IMR-90 (cell line): ENCODE measurements at regions not wholly inside any gene's neighbourhood (a gene's known extent, or its start where the extent isn't known, plus 50 kb on each side); places are given as distances from the start of the nearest gene placed in this dataset.

Experiments
- ATAC-seq: fragments of 200-7000 bp; cut with Tn5 transposase; 2 replicates; pipeline ENCODE4 v1.9.1; 2020; ENCODE audit warnings: low read depth, mild to moderate bottlenecking, moderate library complexity
- BruUV-seq: library from RNA; stranded (reverse); fragments of 400-500 nt; replicated peaks from 2 replicates; lab custom pipeline; 2021; lab: Mats Ljungman, UMichigan
- CTCF ChIA-PET: fragments of 300-600 bp; formaldehyde crosslinking; extraction: SDS; loops from one replicate; lab custom pipeline; 2021; ENCODE audit warnings: antibody characterized with exemption; lab: Yijun Ruan, JAX
- POLR2A ChIA-PET: fragments of 300-600 bp; sonication (Branson Sonifier 250); formaldehyde crosslinking; loops from one replicate; lab custom pipeline; 2022; ENCODE audit warnings: antibody characterized with exemption; ENCODE audit not compliant: unreplicated experiment; lab: Charles Lee
- DNase-seq: peaks from one replicate; pipeline ENCODE4 v3.0.0; 2013
- H2AFZ ChIP-seq: replicated peaks from 2 replicates; pipeline ENCODE3; 2013; ENCODE audit warnings: low read length, mild to moderate bottlenecking; ENCODE audit not compliant: poor library complexity
- H2AK5ac ChIP-seq: 2 replicates; pipeline ENCODE4 v1.6.1; 2013; ENCODE audit warnings: low read depth, low read length, inconsistent platforms
- H2AK9ac ChIP-seq: replicated peaks from 2 replicates; pipeline ENCODE3; 2013; ENCODE audit warnings: mild to moderate bottlenecking, low read depth, low read length, moderate library complexity; ENCODE audit not compliant: poor library complexity
- H2BK120ac ChIP-seq: 2 replicates; pipeline ENCODE4 v1.6.1; 2013; ENCODE audit warnings: low read depth, low read length, inconsistent platforms
- H2BK15ac ChIP-seq: 3 replicates; pipeline ENCODE4 v1.6.1; 2013; ENCODE audit warnings: low read depth, low read length, inconsistent platforms
- H2BK20ac ChIP-seq: 2 replicates; pipeline ENCODE4 v1.6.1; 2013; ENCODE audit warnings: low read depth, mild to moderate bottlenecking, inconsistent platforms, low read length, moderate library complexity
- H2BK5ac ChIP-seq: 2 replicates; pipeline ENCODE4 v1.6.1; 2013; ENCODE audit warnings: mild to moderate bottlenecking, low read depth, low read length, inconsistent platforms; ENCODE audit not compliant: poor library complexity, severe bottlenecking
- H3K14ac ChIP-seq: replicated peaks from 2 replicates; pipeline ENCODE4 v1.6.1; 2013; ENCODE audit warnings: low read depth, low read length, inconsistent platforms
- H3K18ac ChIP-seq: 2 replicates; pipeline ENCODE4 v1.6.1; 2013; ENCODE audit warnings: low read depth, low read length, control low read depth
- H3K23ac ChIP-seq: 2 replicates; pipeline ENCODE4 v1.6.1; 2013; ENCODE audit warnings: low read depth, low read length, inconsistent platforms
- H3K27ac ChIP-seq: 2 replicates; pipeline ENCODE4 v1.5.1; 2013; ENCODE audit warnings: mild to moderate bottlenecking, control low read depth, low read length; ENCODE audit not compliant: insufficient read depth
- H3K27me3 ChIP-seq: 2 replicates; pipeline ENCODE4 v1.6.1; 2013; ENCODE audit warnings: low read length; ENCODE audit not compliant: control insufficient read depth, insufficient read depth
- H3K36me3 ChIP-seq: 2 replicates; pipeline ENCODE4 v1.6.1; 2013; ENCODE audit warnings: low read length, mixed read lengths; ENCODE audit not compliant: control insufficient read depth, insufficient read depth
- H3K4ac ChIP-seq: 2 replicates; pipeline ENCODE4 v1.6.1; 2013; ENCODE audit warnings: low read depth, low read length, inconsistent platforms
- H3K4me1 ChIP-seq: 2 replicates; pipeline ENCODE4 v1.6.1; 2013; ENCODE audit warnings: low read length, mixed read lengths; ENCODE audit not compliant: control insufficient read depth, insufficient read depth
- H3K4me2 ChIP-seq: 2 replicates; pipeline ENCODE4 v1.6.1; 2013; ENCODE audit warnings: low read depth, mild to moderate bottlenecking, control low read depth, low read length, moderate library complexity
- H3K4me3 ChIP-seq: 2 replicates; pipeline ENCODE4 v1.5.1; 2013; ENCODE audit warnings: low read depth, mild to moderate bottlenecking, control low read depth, low read length, moderate library complexity; ENCODE audit not compliant: insufficient read depth
- H3K56ac ChIP-seq: 2 replicates; pipeline ENCODE4 v1.6.1; 2013; ENCODE audit warnings: low read length, inconsistent platforms; ENCODE audit not compliant: insufficient read depth; ENCODE audit errors: extremely low read depth
- H3K79me1 ChIP-seq, 2 experiments: 2 replicates each; pipeline ENCODE4 v1.6.1; 2013; ENCODE audit warnings: low read length in 2 of 2, inconsistent platforms in 1 of 2, low read depth in 1 of 2
- H3K9ac ChIP-seq: 2 replicates; pipeline ENCODE4 v1.6.1; 2013; ENCODE audit warnings: low read depth, low read length, control low read depth
- H3K9me1 ChIP-seq: 2 replicates; pipeline ENCODE4 v1.6.1; 2013; ENCODE audit warnings: low read length, inconsistent platforms; ENCODE audit not compliant: insufficient read depth
- H3K9me3 ChIP-seq: 2 replicates; pipeline ENCODE4 v1.6.1; 2013; ENCODE audit warnings: low read length; ENCODE audit not compliant: control insufficient read depth, insufficient read depth
- H4K20me1 ChIP-seq: 2 replicates; pipeline ENCODE4 v1.6.1; 2013; ENCODE audit warnings: low read length, inconsistent platforms; ENCODE audit not compliant: insufficient read depth
- H4K5ac ChIP-seq: 2 replicates; pipeline ENCODE4 v1.6.1; 2013; ENCODE audit warnings: mild to moderate bottlenecking, low read depth, low read length, control low read depth
- H4K8ac ChIP-seq, 2 experiments: 2 replicates each; pipeline ENCODE4 v1.6.1; 2013; ENCODE audit warnings: low read depth in 2 of 2, low read length in 2 of 2, control low read depth in 1 of 2, inconsistent platforms in 1 of 2
- H4K91ac ChIP-seq: 2 replicates; pipeline ENCODE4 v1.6.1; 2013; ENCODE audit warnings: low read depth, low read length, inconsistent platforms; ENCODE audit not compliant: insufficient read depth
- CEBPB ChIP-seq: IDR thresholded peaks from 2 replicates; pipeline ENCODE4 v1.6.1; 2012; ENCODE audit warnings: low read depth, low read length, improper control_type of control experiment
- FOS ChIP-seq: fragments of 150-350 bp; IDR thresholded peaks from 2 replicates; pipeline ENCODE4 v1.6.1; 2016; ENCODE audit warnings: low read depth, low read length
- POLR2A ChIP-seq: IDR thresholded peaks from 2 replicates; pipeline ENCODE4 v1.6.1; 2012; ENCODE audit warnings: mild to moderate bottlenecking, low read depth, low read length
- RAD21 ChIP-seq: IDR thresholded peaks from 2 replicates; pipeline ENCODE4 v1.6.1; 2012; ENCODE audit warnings: low read length, improper control_type of control experiment
- WGBS, 2 experiments: methylation state at CpG; one replicate each; pipeline versions ENCODE4 v1.1.5 to v1.1.7; 2013; ENCODE audit warnings: missing lambda C conversion rate in 2 of 2; ENCODE audit not compliant: insufficient read length in 1 of 2; ENCODE audit errors: extremely low coverage in 2 of 2; 5-methylcytosine and 5-hydroxymethylcytosine counted together
- dilution Hi-C: fragments of 300-500 bp; cut with HindIII; formaldehyde crosslinking; loops from one replicate; pipeline ENCODE4 v1.14.3; 2018; ENCODE audit warnings: low sequenced_read_pairs; ENCODE audit not compliant: unreplicated experiment
- in situ Hi-C: fragments of 300-500 bp; cut with MboI; formaldehyde crosslinking; loops from 3 replicates; pipeline ENCODE4 v1.14.3; 2019; ENCODE audit warnings: low sequenced_read_pairs, inconsistent platforms, mixed read lengths
- intact Hi-C: fragments of 100-400 bp; cut with micrococcal nuclease; formaldehyde crosslinking; loops from 2 replicates; pipeline ENCODE4 v1.10.0; 2022
- TF ChIP-seq, protein P1 (sequence below): fragments of 150-350 bp; IDR thresholded peaks from 2 replicates; pipeline ENCODE4 v1.6.1; 2017; ENCODE audit warnings: mild to moderate bottlenecking, antibody characterized with exemption, low read length, low read depth
- TF ChIP-seq, protein P2 (sequence below): conservative IDR thresholded peaks from 2 replicates; pipeline ENCODE4 v1.5.1; 2012; ENCODE audit warnings: mild to moderate bottlenecking, low read depth, low read length, improper control_type of control experiment
- TF ChIP-seq, protein P3 (sequence below): fragments of 150-350 bp; IDR thresholded peaks from 2 replicates; pipeline ENCODE4 v1.6.1; 2016; ENCODE audit warnings: low read depth, mild to moderate bottlenecking, low read length, moderate library complexity, borderline replicate concordance

DNA sequence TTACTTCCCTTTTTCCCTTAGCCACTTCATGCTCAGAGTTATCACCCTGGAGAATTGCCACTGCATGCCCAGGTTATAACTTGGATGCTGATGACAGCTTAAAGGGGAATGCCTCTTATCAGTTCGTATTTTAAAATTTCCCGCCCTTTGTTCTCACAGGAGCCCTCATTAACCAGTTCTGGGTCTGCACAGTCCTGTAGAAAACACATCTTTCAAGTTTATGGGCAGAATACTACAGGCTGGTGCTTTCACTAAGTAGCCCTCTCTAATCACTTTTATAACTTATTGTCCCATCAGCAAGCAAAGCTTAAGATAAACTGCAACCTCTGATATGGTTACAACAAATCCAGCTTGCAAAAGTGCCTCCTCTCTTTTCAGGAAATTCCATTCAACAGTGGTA is 587.3 kb upstream of the UBE2E2 start:
- TF ChIP-seq RAD21 (no peak), CEBPB (no peak), FOS (no peak), POLR2A (no peak)
- TF ChIP-seq, protein P1, sequence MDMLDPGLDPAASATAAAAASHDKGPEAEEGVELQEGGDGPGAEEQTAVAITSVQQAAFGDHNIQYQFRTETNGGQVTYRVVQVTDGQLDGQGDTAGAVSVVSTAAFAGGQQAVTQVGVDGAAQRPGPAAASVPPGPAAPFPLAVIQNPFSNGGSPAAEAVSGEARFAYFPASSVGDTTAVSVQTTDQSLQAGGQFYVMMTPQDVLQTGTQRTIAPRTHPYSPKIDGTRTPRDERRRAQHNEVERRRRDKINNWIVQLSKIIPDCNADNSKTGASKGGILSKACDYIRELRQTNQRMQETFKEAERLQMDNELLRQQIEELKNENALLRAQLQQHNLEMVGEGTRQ, result no peak
- TF ChIP-seq, protein P2, sequence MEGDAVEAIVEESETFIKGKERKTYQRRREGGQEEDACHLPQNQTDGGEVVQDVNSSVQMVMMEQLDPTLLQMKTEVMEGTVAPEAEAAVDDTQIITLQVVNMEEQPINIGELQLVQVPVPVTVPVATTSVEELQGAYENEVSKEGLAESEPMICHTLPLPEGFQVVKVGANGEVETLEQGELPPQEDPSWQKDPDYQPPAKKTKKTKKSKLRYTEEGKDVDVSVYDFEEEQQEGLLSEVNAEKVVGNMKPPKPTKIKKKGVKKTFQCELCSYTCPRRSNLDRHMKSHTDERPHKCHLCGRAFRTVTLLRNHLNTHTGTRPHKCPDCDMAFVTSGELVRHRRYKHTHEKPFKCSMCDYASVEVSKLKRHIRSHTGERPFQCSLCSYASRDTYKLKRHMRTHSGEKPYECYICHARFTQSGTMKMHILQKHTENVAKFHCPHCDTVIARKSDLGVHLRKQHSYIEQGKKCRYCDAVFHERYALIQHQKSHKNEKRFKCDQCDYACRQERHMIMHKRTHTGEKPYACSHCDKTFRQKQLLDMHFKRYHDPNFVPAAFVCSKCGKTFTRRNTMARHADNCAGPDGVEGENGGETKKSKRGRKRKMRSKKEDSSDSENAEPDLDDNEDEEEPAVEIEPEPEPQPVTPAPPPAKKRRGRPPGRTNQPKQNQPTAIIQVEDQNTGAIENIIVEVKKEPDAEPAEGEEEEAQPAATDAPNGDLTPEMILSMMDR, result no peak
- TF ChIP-seq, protein P3, sequence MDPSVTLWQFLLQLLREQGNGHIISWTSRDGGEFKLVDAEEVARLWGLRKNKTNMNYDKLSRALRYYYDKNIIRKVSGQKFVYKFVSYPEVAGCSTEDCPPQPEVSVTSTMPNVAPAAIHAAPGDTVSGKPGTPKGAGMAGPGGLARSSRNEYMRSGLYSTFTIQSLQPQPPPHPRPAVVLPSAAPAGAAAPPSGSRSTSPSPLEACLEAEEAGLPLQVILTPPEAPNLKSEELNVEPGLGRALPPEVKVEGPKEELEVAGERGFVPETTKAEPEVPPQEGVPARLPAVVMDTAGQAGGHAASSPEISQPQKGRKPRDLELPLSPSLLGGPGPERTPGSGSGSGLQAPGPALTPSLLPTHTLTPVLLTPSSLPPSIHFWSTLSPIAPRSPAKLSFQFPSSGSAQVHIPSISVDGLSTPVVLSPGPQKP, result no peak
- Histone ChIP-seq H2BK15ac (no peak overlapping the region), H2AFZ (no peak overlapping the region), H2AK9ac (no peak overlapping the region), H3K4me3 (no peak overlapping the region), H4K8ac (no peak overlapping the region), H3K14ac (no peak overlapping the region), H3K4me1 (no peaks in the 10 kb centered on the region), H3K23ac (no peak overlapping the region), H3K27me3 (no peaks in the 10 kb centered on the region), H3K79me1 (no peaks in the 10 kb centered on the region), H4K20me1 (no peaks in the 10 kb centered on the region), H2BK120ac (no peak overlapping the region), H4K5ac (no peak overlapping the region), H2BK5ac (no peak overlapping the region), H3K56ac (no peak overlapping the region), H4K91ac (no peak overlapping the region), H3K9ac (no peak overlapping the region), H3K27ac (no peak overlapping the region), H3K18ac (no peak overlapping the region), H3K9me1 (no peaks in the 10 kb centered on the region), H2BK20ac (no peak overlapping the region), H2AK5ac (no peak overlapping the region), H3K4ac (no peak overlapping the region), H3K4me2 (no peak overlapping the region), H3K9me3 (no peaks in the 10 kb centered on the region), H3K36me3 (no peaks in the 10 kb centered on the region)
- ATAC-seq (no peak), DNase-seq (no peak)
- no TSS peak for BruUV-seq
- ChIA-PET POLR2A (no interaction called here), CTCF (no interaction called here)
- dilution Hi-C loops, result no loop called here
- in situ Hi-C loops, result no loop called here
- intact Hi-C loops, result no loop called here
- 73% methylated on average over 2 of the region's 2 CpGs; no CpG with 5 or more reads in 1 of the 2 experiments for WGBS, 2 experiments
